GM12878 (cell line): ENCODE measurements at regions not wholly inside any gene's neighbourhood (a gene's known extent, or its start where the extent isn't known, plus 50 kb on each side); places are given as distances from the start of the nearest gene placed in this dataset.

ENCODE experiments used
- CTCF ChIP-seq, 3 experiments: IDR thresholded peaks in 2 of 3; conservative IDR thresholded peaks in 1 of 3; 2 replicates each; pipeline ENCODE4 v1.5.1; 2011; ENCODE audit warnings: low read depth in 3 of 3, low read length in 3 of 3, mild to moderate bottlenecking in 3 of 3, control low read depth in 2 of 3, moderate library complexity in 2 of 3, inconsistent platforms in 1 of 3, mixed read lengths in 1 of 3; ENCODE audit not compliant: control insufficient read depth in 2 of 3, insufficient read depth in 1 of 3; ENCODE audit errors: extremely low read depth in 1 of 3
- FOS ChIP-seq: IDR thresholded peaks from 3 replicates; pipeline ENCODE4 v1.6.1; 2011; ENCODE audit warnings: borderline replicate concordance; ENCODE audit not compliant: insufficient read length; ENCODE audit errors: extremely low read depth
- NR2C2 ChIP-seq: IDR thresholded peaks from 2 replicates; pipeline ENCODE4 v1.6.1; 2011; ENCODE audit warnings: borderline replicate concordance, low read depth; ENCODE audit not compliant: control insufficient read depth, insufficient read length
- POLR2AphosphoS5 ChIP-seq: IDR thresholded peaks from 2 replicates; pipeline ENCODE4 v1.6.1; 2011; ENCODE audit warnings: mild to moderate bottlenecking, low read length, inconsistent platforms
- SUPT20H ChIP-seq: IDR thresholded peaks from 2 replicates; pipeline ENCODE4 v1.6.1; 2011; ENCODE audit warnings: low read depth, mild to moderate bottlenecking, low read length, moderate library complexity, borderline replicate concordance; ENCODE audit not compliant: control insufficient read depth

GRCh38 chr6:141988954-141989705 lies 143.6 kb upstream of the GJE1 start:
- TF ChIP-seq CTCF (IDR thresholded peaks at IDR 0.05 in 2 of 3, conservative IDR thresholded peaks at IDR 0.05 in 1 of 3; ENCODE audit: control insufficient read depth in 2 of 3, extremely low read depth in 1 of 3, insufficient read depth in 1 of 3, low read depth in 3 of 3, low read length in 3 of 3) (peak; percentile 61 to 69 (median 67)), SUPT20H (no peak), NR2C2 (no peak), FOS (no peak), POLR2AphosphoS5 (no peak)
